Parathyroid adenoma (tissue), 2 donors: ENCODE measurements at regions not wholly inside any gene's neighbourhood (a gene's known extent, or its start where the extent isn't known, plus 50 kb on each side); places are given as distances from the start of the nearest gene placed in this dataset.

Experiments
- H2AFZ ChIP-seq: fragments of 300-600 bp; sonication (generic); one replicate; pipeline ENCODE4 v1.7.0; 2017; ENCODE audit warnings: antibody characterized with exemption, mild to moderate bottlenecking
- H3K27ac ChIP-seq: fragments of 300-600 bp; sonication (generic); one replicate; pipeline ENCODE4 v1.7.0; 2017
- H3K27me3 ChIP-seq: fragments of 300-600 bp; sonication (generic); one replicate; pipeline ENCODE4 v1.7.0; 2017; ENCODE audit warnings: low read length; ENCODE audit not compliant: control insufficient read depth, insufficient read depth
- H3K36me3 ChIP-seq: fragments of 300-600 bp; sonication (generic); one replicate; pipeline ENCODE4 v1.7.0; 2017; ENCODE audit warnings: low read length; ENCODE audit not compliant: control insufficient read depth, insufficient read depth
- H3K4me1 ChIP-seq: fragments of 300-600 bp; sonication (generic); one replicate; pipeline ENCODE4 v1.7.0; 2017; ENCODE audit warnings: control low read depth
- H3K4me2 ChIP-seq: fragments of 300-600 bp; sonication (generic); one replicate; pipeline ENCODE4 v1.7.0; 2017; ENCODE audit warnings: low read length
- H3K4me3 ChIP-seq: fragments of 300-600 bp; sonication (generic); one replicate; pipeline ENCODE4 v1.7.0; 2017; ENCODE audit warnings: low read depth, low read length
- H3K79me2 ChIP-seq: fragments of 300-600 bp; sonication (generic); one replicate; pipeline ENCODE4 v1.7.0; 2017; ENCODE audit warnings: control low read depth
- H3K9ac ChIP-seq: fragments of 300-600 bp; sonication (generic); one replicate; pipeline ENCODE4 v1.7.0; 2017; ENCODE audit warnings: mild to moderate bottlenecking
- H3K9me3 ChIP-seq: fragments of 300-600 bp; sonication (generic); one replicate; pipeline ENCODE4 v1.7.0; 2017; ENCODE audit warnings: low read length; ENCODE audit not compliant: control insufficient read depth
- TF ChIP-seq, protein P1 (sequence below): fragments of 300-600 bp; sonication (generic); IDR thresholded peaks from one replicate; pipeline ENCODE4 v1.7.0; 2017; ENCODE audit warnings: antibody characterized with exemption, mild to moderate bottlenecking
- donor health status: primary hyperparathyroidism.

DNA sequence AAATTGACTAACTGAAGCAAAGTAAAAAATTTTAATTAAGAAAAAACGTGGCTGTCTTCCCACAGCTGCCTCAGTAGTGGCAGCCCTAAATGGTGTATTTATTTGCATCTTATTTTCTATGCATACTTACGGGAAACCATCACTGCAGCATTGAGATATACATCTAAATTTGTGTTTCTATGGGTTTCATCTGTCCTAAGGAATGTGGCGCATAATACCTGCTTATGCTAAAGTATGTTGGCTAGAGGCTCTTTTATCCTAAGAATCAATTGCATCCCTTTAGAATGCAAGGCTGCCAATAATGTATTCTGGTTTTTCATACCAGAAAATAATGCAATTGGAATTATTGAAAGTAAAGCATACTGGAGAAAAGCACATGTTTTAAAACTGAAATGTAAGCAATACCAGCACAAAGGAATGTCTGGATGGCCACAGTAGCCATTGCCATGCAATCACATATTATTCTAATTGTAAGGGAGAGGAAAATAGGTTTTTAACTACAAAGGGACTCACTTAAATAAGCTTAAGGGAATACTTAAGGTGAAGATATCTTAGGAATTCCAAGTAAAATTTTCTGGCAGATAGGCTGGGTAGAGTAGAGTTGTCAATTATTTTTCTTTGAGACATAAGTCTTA lies 834.5 kb upstream of the NECTIN3 start:
- Histone ChIP-seq H3K79me2 (no peaks in the 10 kb centered on the region), H3K36me3 (no peaks in the 10 kb centered on the region), H3K27me3 (no peaks in the 10 kb centered on the region), H3K27ac (no peak overlapping the region), H2AFZ (no peak overlapping the region), H3K4me1 (no peaks in the 10 kb centered on the region), H3K9ac (no peak overlapping the region), H3K4me2 (no peak overlapping the region), H3K4me3 (no peak overlapping the region), H3K9me3 (no peaks in the 10 kb centered on the region)
- TF ChIP-seq, protein P1, sequence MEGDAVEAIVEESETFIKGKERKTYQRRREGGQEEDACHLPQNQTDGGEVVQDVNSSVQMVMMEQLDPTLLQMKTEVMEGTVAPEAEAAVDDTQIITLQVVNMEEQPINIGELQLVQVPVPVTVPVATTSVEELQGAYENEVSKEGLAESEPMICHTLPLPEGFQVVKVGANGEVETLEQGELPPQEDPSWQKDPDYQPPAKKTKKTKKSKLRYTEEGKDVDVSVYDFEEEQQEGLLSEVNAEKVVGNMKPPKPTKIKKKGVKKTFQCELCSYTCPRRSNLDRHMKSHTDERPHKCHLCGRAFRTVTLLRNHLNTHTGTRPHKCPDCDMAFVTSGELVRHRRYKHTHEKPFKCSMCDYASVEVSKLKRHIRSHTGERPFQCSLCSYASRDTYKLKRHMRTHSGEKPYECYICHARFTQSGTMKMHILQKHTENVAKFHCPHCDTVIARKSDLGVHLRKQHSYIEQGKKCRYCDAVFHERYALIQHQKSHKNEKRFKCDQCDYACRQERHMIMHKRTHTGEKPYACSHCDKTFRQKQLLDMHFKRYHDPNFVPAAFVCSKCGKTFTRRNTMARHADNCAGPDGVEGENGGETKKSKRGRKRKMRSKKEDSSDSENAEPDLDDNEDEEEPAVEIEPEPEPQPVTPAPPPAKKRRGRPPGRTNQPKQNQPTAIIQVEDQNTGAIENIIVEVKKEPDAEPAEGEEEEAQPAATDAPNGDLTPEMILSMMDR = no peak

DNA sequence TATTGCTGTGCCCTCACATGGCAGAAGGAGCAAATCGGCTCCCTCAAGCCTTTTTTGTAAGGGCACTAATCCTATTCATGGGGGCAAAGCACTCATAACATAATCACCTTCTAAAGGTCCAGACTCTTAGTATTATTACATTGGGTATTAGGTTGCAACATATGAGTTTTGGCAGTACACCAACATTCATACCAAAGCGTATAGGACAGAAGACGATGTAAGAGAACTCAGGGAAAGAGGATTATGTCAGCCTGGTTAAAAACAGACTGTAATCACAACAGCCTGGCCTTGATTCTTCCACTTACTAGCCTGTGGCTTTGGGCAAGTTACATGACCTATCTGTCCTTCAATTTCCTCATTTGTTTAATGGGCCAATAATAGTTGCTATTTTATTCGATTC lies 828.5 kb upstream of the NECTIN3 start:
- Histone ChIP-seq H3K27ac (no peak overlapping the region), H3K79me2 (no peaks in the 10 kb centered on the region), H3K27me3 (no peaks in the 10 kb centered on the region), H3K4me3 (no peak overlapping the region), H3K36me3 (no peaks in the 10 kb centered on the region), H3K4me2 (no peak overlapping the region), H3K9ac (no peak overlapping the region), H3K9me3 (no peaks in the 10 kb centered on the region), H2AFZ (no peak overlapping the region), H3K4me1 (no peaks in the 10 kb centered on the region)
- TF ChIP-seq, protein P1 = no peak

DNA sequence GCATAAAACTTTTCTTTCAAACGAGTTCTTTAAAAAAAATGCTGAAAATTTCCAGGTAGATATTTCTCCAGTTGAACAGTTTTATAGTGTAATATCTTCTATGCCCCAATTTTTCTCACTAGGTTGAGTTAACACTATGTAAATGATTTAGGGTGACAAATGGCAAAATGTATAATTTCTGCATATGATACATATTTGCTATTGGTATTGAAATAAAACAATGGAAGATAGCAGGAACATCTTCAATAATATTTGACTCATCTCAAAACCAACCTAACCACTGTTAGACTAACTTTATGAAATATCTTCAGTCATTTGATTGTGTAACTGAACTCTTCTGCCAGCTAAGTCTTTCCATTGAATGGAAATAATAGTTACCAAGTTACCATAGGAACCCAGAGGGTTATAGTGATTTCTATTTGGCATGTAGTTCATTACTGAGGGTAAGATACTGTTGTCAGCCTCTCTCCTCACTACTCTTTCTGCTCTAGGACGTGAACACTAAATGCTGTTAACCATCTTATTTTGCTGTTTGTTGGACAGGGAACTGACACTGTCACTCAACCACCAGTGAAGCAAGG lies 824.7 kb upstream of the NECTIN3 start:
- H3K4me2 ChIP-seq = no peak overlapping the region
- H3K9me3 ChIP-seq = no peaks in the 10 kb centered on the region
- no peak overlapping the region for H3K27ac ChIP-seq
- TF ChIP-seq, protein P1 = no peak
- H3K4me1 ChIP-seq = no peaks in the 10 kb centered on the region
- H3K9ac ChIP-seq = no peak overlapping the region
- no peaks in the 10 kb centered on the region for H3K36me3 ChIP-seq
- no peak overlapping the region for H3K4me3 ChIP-seq
- no peak overlapping the region for H2AFZ ChIP-seq
- H3K79me2 ChIP-seq = no peaks in the 10 kb centered on the region
- H3K27me3 ChIP-seq = no peaks in the 10 kb centered on the region

DNA sequence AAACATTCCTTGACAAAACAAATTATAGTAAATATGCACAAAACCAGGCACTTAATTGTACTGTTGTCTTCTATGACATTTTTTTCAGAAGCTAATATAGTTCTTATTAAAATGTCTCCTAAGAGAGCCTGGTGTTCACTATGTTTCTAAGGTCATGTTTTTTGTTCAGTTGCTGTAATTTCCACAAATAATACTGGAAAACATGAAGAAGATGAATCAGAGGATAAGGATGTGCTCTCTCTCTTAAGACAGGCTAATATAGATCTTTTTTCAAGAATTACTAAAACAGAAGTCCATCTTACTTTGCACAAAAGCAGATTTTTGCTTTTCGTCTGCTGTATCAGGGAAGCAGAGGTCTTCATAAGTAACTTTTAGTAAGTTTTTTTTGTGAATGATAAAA lies 823.0 kb upstream of the NECTIN3 start:
- H3K9ac ChIP-seq = no peak overlapping the region
- H3K4me1 ChIP-seq = no peaks in the 10 kb centered on the region
- no peaks in the 10 kb centered on the region for H3K36me3 ChIP-seq
- H2AFZ ChIP-seq = no peak overlapping the region
- H3K79me2 ChIP-seq = no peaks in the 10 kb centered on the region
- no peaks in the 10 kb centered on the region for H3K9me3 ChIP-seq
- TF ChIP-seq, protein P1 = no peak
- H3K27ac ChIP-seq = no peak overlapping the region
- H3K27me3 ChIP-seq = no peaks in the 10 kb centered on the region
- no peak overlapping the region for H3K4me2 ChIP-seq
- no peak overlapping the region for H3K4me3 ChIP-seq

DNA sequence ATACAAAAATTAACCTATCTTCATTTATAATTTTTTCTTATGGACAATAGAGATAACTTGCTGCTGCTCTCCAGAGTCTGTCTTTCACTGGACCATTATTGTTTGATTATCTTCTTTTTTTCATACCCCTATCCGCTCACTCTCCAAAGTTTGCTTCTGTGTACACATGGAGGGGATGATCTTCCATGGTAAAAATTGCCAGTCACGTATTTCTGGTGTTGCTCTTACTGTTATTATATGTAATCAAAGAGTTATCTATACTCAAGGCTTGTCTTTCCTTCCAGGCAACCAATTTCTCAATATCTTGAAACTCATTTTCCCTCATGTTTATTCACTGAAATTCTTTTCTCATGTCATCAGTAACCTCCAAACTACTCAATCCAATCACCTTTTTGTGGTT lies 817.8 kb upstream of the NECTIN3 start:
- Histone ChIP-seq H2AFZ (no peak overlapping the region), H3K79me2 (no peaks in the 10 kb centered on the region)
- TF ChIP-seq, protein P1 = no peak

More for the DNA sequence above, 817.8 kb upstream of the NECTIN3 start:
- H3K4me1 ChIP-seq = no peaks in the 10 kb centered on the region
- no peaks in the 10 kb centered on the region for H3K36me3 ChIP-seq
- no peak overlapping the region for H3K9ac ChIP-seq
- H3K27me3 ChIP-seq = no peaks in the 10 kb centered on the region
- H3K27ac ChIP-seq = no peak overlapping the region
- H3K9me3 ChIP-seq = no peaks in the 10 kb centered on the region
- H3K4me3 ChIP-seq = no peak overlapping the region
- no peak overlapping the region for H3K4me2 ChIP-seq
